ENCODE measurements at regions not wholly inside any gene's neighbourhood (a gene's known extent, or its start where the extent isn't known, plus 50 kb on each side); places are given as distances from the start of the nearest gene placed in this dataset.

DNA sequence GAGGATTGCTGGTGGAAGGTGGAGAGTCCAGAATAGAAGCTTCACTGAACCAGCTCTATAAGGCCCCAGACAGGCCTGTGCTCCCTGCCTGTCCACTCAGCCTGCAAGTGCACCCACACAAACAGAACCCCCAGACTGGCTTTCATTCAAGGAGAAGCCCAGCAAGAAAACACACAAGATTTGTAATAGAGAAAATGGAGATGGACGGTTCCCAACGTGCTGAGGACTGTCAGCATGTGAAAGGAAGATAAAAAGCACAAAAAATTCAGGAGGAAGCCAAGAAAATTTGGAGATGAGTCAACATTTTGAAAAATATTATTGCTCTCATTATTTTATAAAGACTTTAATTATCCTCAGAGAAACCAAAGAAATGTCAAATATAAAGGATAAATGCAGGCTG is 218.2 kb upstream of the SLC10A2 start:
- TF ChIP-seq POLR2AphosphoS5 (IDR thresholded peaks at IDR 0.05; ENCODE audit: borderline replicate concordance, low read depth, low read length) (no peak), FOXP2 (optimal IDR thresholded peaks at IDR 0.05; ENCODE audit: control extremely low read depth, extremely low read length, insufficient read depth) (no peak)

All from SK-N-MC (cell line).